KMS-11 (cell line): ENCODE measurements at regions not wholly inside any gene's neighbourhood (a gene's known extent, or its start where the extent isn't known, plus 50 kb on each side); places are given as distances from the start of the nearest gene placed in this dataset.

ENCODE experiments used
- H2AFZ ChIP-seq: fragments of 200-600 bp; sonication (generic); 2 replicates; pipeline ENCODE4 v1.6.1; 2016; ENCODE audit warnings: antibody characterized with exemption, mixed run types, low read depth
- H3K27ac ChIP-seq: fragments of 200-600 bp; sonication (generic); 2 replicates; pipeline ENCODE4 v1.6.1; 2016; ENCODE audit warnings: mild to moderate bottlenecking, mixed run types
- H3K27me3 ChIP-seq: fragments of 200-600 bp; sonication (generic); 2 replicates; pipeline ENCODE4 v1.6.1; 2017; ENCODE audit warnings: mild to moderate bottlenecking, low read depth, mixed run types, moderate library complexity; ENCODE audit not compliant: insufficient read depth
- H3K36me3 ChIP-seq: fragments of 200-600 bp; sonication (generic); 2 replicates; pipeline ENCODE4 v1.6.1; 2017; ENCODE audit warnings: mild to moderate bottlenecking, mixed run types; ENCODE audit not compliant: insufficient read depth
- H3K4me1 ChIP-seq: fragments of 200-600 bp; sonication (generic); 2 replicates; pipeline ENCODE4 v1.6.1; 2016; ENCODE audit warnings: mild to moderate bottlenecking, low read depth, mixed run types; ENCODE audit not compliant: poor library complexity, severe bottlenecking
- H3K4me2 ChIP-seq: fragments of 200-600 bp; sonication (generic); 2 replicates; pipeline ENCODE4 v1.7.0; 2016; ENCODE audit warnings: mild to moderate bottlenecking, mixed run types
- H3K4me3 ChIP-seq: fragments of 200-600 bp; sonication (generic); IDR thresholded peaks from 2 replicates; pipeline ENCODE4 v1.6.1; 2017; ENCODE audit warnings: low read depth, low read length, mixed read lengths; ENCODE audit not compliant: insufficient read depth
- H3K79me2 ChIP-seq: fragments of 200-600 bp; sonication (generic); 2 replicates; pipeline ENCODE4 v1.6.1; 2016; ENCODE audit warnings: low read depth, mixed run types; ENCODE audit not compliant: insufficient read depth
- H3K9ac ChIP-seq: fragments of 200-600 bp; sonication (generic); 2 replicates; pipeline ENCODE4 v1.6.1; 2016; ENCODE audit warnings: mild to moderate bottlenecking, mixed run types
- H4K20me1 ChIP-seq: fragments of 200-600 bp; sonication (generic); 2 replicates; pipeline ENCODE4 v1.6.1; 2016; ENCODE audit warnings: mild to moderate bottlenecking, mixed run types; ENCODE audit not compliant: insufficient read depth
- TF ChIP-seq, protein P1 (sequence below): fragments of 200-600 bp; sonication (generic); conservative IDR thresholded peaks from 2 replicates; pipeline ENCODE4 v1.6.1; 2017; ENCODE audit warnings: low read depth, mild to moderate bottlenecking, antibody characterized with exemption, low read length, moderate library complexity, mixed read lengths

DNA sequence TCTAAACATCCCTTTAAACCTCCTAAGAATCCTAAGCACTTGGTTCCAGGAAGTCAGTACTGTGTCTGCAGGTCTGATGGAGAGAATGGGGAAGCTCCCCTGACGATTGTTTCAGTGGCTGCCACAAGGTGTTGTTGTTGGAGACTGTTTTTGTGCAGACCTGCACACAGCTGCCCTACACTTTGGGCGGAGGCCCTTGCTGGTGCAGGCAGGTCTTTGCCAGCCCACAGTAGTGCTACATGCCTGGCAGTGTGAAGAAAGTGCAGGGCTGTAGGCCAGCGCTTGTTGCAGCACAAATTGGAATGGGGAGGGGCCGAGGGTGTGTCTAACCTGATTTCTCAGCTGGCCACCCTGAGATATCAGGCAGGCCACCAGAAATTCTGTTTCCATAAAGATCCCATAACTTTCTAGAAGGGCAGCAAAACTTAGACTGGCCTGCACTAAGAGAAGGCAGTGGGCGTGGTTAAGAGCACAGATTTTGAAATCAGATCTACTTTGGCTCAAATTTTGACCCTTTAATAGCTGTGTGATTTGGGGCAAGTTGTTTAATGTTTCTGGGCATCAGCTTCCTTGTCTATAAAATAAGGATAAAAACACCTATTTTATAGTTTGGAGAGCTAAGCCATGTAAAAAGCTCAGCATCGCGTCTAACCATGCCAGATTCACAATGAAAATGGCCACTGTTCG is 83.7 kb upstream of the SLC1A4 start:
- Histone ChIP-seq H3K79me2 (no peaks in the 10 kb centered on the region), H3K36me3 (no peaks in the 10 kb centered on the region), H4K20me1 (no peaks in the 10 kb centered on the region), H3K4me1 (peaks cover 4% of the 10 kb centered on the region), H2AFZ (no peak overlapping the region), H3K27me3 (no peaks in the 10 kb centered on the region), H3K27ac (no peak overlapping the region), H3K4me2 (no peak overlapping the region), H3K4me3 (no peak overlapping the region), H3K9ac (no peak overlapping the region)
- TF ChIP-seq, protein P1, sequence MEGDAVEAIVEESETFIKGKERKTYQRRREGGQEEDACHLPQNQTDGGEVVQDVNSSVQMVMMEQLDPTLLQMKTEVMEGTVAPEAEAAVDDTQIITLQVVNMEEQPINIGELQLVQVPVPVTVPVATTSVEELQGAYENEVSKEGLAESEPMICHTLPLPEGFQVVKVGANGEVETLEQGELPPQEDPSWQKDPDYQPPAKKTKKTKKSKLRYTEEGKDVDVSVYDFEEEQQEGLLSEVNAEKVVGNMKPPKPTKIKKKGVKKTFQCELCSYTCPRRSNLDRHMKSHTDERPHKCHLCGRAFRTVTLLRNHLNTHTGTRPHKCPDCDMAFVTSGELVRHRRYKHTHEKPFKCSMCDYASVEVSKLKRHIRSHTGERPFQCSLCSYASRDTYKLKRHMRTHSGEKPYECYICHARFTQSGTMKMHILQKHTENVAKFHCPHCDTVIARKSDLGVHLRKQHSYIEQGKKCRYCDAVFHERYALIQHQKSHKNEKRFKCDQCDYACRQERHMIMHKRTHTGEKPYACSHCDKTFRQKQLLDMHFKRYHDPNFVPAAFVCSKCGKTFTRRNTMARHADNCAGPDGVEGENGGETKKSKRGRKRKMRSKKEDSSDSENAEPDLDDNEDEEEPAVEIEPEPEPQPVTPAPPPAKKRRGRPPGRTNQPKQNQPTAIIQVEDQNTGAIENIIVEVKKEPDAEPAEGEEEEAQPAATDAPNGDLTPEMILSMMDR: no peak

DNA sequence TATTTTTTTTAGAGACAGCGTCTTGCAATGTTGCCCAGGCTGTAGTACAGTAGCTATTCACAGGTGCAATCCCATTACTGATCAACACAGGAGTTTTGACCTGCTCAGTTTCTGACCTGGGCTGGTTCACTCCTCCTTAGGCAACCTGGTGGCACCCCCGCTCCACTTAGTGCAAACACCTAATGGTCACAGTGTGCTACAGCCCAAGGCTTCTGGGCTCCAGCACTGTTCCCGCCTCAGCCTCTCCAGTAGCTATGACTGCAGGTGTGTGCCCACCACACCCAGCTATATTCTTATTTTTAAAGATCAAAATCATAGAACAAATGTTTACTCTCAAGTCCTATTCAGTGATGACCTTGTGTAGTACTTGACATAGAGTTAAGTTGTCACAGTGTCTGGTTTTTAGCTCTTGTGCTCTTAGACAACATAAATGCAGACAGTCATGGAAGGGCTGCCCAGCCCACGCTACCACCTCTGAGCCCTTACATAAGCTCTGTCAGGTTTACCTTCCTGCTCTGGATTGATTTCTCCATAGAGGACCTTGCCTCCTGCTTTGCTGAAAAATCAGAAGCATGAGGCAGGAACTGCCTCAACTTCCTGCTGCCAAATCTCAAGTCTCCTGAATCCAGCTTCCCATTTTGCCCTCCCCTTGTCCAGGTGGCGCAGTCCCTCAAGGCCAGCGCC is 82.2 kb upstream of the SLC1A4 start:
- no peak overlapping the region for H3K4me3 ChIP-seq
- no peak overlapping the region for H3K4me2 ChIP-seq
- no peak overlapping the region for H2AFZ ChIP-seq
- no peak overlapping the region for H3K27ac ChIP-seq
- no peaks in the 10 kb centered on the region for H3K36me3 ChIP-seq
- H3K79me2 ChIP-seq: no peaks in the 10 kb centered on the region
- H3K27me3 ChIP-seq: no peaks in the 10 kb centered on the region
- TF ChIP-seq, protein P1: no peak
- no peak overlapping the region for H3K9ac ChIP-seq
- peaks cover 8% of the 10 kb centered on the region for H3K4me1 ChIP-seq
- H4K20me1 ChIP-seq: no peaks in the 10 kb centered on the region

DNA sequence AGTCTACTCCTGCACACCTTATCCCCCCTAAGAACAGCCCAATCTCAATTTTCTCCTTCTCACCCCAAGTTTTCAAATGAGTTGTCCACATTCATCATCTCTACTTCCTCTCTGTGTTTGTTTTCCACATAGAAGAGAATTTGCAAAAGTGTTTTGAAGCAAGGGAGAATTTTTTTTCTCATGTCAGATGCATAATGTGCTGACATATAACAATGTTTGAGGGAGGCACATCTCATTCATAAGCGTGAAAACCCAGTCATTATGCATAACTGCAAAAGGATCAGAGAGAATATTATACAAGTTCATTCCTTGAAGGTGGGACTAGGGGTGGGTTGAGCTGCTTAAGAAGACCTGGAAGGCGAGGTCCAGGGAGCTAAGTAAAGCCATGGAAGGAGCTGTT is 80.8 kb upstream of the SLC1A4 start:
- H3K27ac ChIP-seq: no peak overlapping the region
- no peaks in the 10 kb centered on the region for H3K36me3 ChIP-seq
- H2AFZ ChIP-seq: no peak overlapping the region
- H3K4me2 ChIP-seq: no peak overlapping the region
- peaks cover 15% of the 10 kb centered on the region for H3K4me1 ChIP-seq
- H4K20me1 ChIP-seq: no peaks in the 10 kb centered on the region
- H3K27me3 ChIP-seq: no peaks in the 10 kb centered on the region
- H3K9ac ChIP-seq: no peak overlapping the region
- H3K4me3 ChIP-seq: no peak overlapping the region
- TF ChIP-seq, protein P1: no peak
- H3K79me2 ChIP-seq: no peaks in the 10 kb centered on the region

DNA sequence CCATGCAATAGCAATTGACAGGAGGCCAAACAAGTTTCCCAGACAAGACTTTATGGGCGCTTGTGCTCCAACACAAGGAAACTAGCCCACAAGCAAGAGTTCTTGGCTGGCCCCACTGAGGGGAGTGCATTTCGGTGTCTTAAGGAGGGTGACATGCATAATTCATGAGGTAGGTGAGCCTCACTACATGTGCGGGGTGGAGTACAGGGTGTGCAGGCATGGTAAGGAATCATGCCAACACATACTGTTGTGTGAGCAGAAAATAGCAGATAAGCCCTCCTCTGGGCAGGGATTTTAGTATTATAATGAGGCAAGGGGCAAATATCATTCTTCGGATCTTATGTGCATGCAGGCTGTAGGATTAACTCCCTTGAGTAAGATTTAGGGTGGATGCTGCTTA is 78.7 kb upstream of the SLC1A4 start:
- H3K79me2 ChIP-seq: no peaks in the 10 kb centered on the region
- H2AFZ ChIP-seq: no peak overlapping the region
- H3K36me3 ChIP-seq: no peaks in the 10 kb centered on the region
- H3K4me2 ChIP-seq: no peak overlapping the region
- H3K27me3 ChIP-seq: no peaks in the 10 kb centered on the region
- no peak overlapping the region for H3K27ac ChIP-seq
- H3K9ac ChIP-seq: no peak overlapping the region
- peaks cover 31% of the 10 kb centered on the region for H3K4me1 ChIP-seq
- no peaks in the 10 kb centered on the region for H4K20me1 ChIP-seq
- no peak overlapping the region for H3K4me3 ChIP-seq
- TF ChIP-seq, protein P1: no peak
